ENCODE measurements at regions not wholly inside any gene's neighbourhood (a gene's known extent, or its start where the extent isn't known, plus 50 kb on each side); places are given as distances from the start of the nearest gene placed in this dataset.
"Not testable (repeated sequence)": the region's sequence is repeated elsewhere in the genome, so short reads cannot be mapped to it uniquely, and the experiment has no call there.

DNA sequence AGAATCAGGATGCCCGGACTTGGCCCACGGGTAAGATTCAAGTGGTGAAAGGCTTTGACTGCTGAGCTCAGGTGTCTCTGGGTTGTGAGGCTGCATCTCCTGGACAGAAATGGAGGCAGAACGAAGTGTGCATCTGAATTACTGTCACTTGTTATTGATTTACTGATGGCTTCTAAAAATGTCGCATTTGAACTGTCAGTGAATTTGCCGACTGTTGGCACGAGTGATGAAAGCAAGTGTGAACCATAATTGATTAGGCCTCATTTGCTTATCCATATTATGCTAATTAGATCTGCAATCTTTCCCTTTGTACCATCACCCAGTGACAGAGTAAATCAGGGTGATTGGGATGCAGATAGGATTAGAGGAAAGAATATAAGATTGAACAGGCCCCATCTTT, 252.4 kb downstream of the NUF2 start:
- no peak for DNase-seq (ENCODE audit: low read depth)

DNA sequence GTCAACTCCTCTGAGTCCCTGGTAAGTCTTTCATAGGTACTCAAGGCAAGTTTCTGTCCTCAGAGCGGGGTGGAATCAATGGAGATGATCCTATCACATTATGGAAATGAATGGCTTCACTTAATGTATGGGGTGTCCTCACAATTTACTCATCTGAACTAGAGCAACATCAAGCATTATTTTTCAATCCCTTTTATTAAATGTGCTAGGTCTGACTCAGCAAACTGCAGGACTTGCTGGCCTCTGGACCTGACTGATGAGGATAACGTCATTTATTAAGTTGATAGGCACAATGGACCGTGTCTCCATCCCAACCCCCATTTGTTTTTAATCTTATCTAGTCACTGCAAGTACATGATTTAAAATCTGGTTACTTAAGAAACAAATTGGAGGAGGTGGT, 259.2 kb downstream of the NUF2 start:
- DNase-seq (ENCODE audit: low read depth): no peak

DNA sequence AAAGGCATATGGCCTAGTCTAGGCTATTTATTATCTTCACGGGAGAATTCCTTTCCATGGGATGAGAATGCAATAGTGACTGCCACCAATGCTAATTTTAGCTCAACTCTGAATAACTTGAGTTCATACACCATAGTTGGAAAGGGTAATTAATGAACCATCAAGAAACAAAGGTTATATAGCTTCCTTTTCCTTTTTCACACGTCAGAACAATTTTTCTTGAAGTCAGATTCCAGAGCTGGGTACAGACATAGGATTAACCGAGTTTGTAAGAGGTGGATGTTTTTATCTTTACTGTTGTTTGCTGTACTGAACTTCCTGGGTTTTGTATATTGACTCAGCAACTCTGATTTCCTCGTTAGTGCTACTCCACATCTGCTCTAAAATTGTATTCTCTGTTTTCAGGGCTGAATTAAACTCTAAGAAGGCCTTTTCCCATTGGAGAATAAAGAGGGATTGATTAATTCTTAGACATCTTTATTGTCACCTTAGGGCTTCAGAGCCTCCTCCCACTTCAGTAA, 262.0 kb downstream of the NUF2 start:
- no peak for DNase-seq (ENCODE audit: low read depth)

GRCh38 chr1:163585796-163586195, 264.0 kb downstream of the NUF2 start:
- DNase-seq (ENCODE audit: low read depth): no peak

DNA sequence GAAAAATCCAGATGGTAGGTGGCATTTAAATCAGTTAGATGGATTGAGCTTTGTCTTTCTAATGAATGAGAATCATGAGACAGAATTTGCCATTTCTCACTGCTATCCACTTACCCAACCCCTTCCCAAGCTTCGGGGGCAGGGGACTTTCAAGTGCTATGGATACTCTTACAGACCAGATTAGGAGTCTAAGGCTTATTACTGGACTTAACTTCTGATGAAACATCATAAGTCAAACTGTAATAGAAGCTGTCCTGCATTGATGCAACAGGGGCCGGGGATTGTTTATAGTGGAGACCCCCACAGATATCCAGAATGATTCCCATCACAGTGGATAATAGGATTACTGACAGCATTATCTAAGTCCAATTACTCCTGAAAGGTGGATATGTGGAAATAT, 267.0 kb downstream of the NUF2 start:
- no peak for DNase-seq (ENCODE audit: low read depth)

DNA sequence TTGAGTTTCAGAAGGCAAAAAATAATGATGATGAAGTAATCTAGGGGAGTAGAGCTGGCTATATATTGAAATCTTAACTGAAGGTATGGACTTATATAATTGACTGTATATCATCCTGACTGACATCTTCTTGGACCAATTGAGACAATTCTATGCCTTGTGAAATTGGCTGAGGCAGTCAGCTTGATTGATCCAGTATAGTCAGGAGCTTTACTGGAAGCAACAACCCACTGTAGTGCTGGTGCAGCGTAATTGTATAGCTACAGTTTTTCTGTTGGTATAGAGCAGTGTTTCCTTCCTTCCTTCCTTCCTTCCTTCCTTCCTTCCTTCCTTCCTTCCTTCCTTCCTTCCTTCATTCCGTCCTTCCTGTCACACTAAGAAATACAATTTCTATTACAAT, 268.0 kb downstream of the NUF2 start:
- DNase-seq (ENCODE audit: low read depth): no peak

- DNase-seq (ENCODE audit: low read depth): not testable (repeated sequence)
Observed at GRCh38 chr1:163591131-163591530, 269.4 kb downstream of the NUF2 start.

- not testable (repeated sequence) for DNase-seq (ENCODE audit: low read depth)
Observed at GRCh38 chr1:163592623-163593022, 270.9 kb downstream of the NUF2 start.

- DNase-seq (ENCODE audit: low read depth): not testable (repeated sequence)
Observed at GRCh38 chr1:163596106-163596505, 274.4 kb downstream of the NUF2 start.

GRCh38 chr1:163596541-163597258, 274.9 kb downstream of the NUF2 start:
- DNase-seq (ENCODE audit: low read depth): no peak

DNA sequence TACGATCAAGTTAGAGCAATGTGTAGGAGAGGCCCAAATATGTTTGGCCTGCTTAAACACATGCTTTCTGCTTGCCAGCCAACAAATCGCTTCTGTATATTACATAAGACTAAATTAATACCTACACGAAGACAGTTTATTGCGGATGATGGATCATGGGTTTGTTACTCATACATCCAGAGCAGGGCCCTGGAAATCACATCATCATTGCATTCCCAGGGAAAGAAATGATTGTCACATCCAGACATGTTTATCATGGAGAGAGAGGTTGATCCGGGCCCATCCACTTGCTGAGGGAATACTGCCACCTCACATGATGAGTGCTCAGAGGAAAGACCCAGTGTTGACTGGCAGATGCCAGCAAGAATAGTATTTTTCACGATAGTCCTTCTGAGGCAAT, 282.6 kb downstream of the NUF2 start:
- DNase-seq (ENCODE audit: low read depth): no peak

DNA sequence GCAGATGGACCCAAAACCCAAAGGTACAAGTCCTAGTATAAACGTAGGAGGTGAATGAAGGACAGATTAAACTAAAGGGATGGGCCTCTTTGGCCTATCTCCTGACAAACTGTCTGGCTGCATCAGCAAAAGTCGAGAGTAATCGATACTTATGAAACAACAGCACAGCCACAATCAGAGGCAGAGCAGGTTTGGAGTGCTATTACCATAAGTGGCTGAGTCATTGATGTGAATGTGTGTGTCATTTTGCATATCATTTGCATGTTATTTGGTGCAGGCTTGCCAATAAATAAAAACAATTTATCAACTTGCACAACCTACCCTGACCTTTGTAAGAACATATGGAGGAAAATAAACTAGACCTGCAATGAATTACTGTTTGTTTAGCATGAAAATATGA, 283.1 kb downstream of the NUF2 start:
- DNase-seq (ENCODE audit: low read depth): no peak

DNA sequence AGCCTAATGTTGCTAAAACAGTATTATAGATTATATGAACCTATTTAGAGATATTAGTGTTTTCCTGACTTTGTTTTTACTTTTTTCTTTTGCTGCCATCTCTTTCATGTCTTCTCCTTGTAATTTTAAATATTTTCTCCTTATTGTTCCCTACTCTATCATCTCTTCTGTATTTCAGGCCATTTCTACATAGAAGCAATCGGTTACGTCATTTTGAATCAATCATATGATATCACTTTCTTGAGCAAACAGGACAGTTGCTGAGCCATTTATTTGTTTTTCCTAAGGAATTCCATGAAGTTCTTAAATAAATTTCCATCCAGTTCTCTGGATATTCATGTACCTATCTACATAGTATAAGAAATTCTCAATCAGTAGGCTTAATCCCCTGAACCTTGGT, 287.2 kb downstream of the NUF2 start:
- no peak for DNase-seq (ENCODE audit: low read depth)

DNA sequence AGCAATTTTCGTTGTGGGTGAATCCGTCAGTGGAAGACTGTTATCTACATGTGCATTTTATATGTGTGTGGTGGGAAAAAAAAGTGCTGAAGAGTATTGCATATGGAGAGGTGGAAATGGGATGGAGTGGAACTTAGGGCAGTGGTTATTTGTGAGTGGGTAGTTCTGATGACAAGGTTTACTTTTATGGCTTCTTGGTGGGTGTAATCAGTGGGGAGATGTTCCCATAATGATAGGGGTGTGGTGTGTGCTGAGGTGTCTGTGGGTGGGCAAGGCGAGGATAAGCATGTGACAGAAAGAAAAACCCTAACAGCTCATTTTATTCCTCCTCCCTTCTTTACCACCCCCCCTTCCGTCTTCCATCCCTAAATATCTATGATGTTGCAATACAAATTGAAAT, 288.1 kb downstream of the NUF2 start:
- DNase-seq (ENCODE audit: low read depth): no peak

- no peak for DNase-seq (ENCODE audit: low read depth)
Observed at GRCh38 chr1:163610486-163610885, 288.7 kb downstream of the NUF2 start.

DNA sequence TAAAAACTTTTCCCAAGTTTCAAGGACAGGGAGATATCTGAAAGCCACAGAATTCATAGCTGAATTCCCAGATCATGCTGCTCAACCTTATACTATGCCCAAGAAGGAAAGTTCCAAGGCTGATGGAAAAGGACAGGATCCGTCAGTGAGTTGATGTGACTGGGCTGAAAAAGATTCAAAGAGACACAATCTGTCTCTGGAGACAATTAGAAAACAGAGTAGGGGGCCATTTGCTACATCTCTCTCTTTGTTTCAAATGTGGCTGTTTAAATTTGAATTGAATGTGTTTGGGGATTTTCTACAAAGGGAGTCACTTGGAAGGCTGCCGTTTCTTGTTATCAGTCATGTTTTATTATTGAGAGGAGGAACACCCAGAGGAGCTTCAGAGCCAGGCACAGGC, 292.6 kb downstream of the NUF2 start:
- DNase-seq (ENCODE audit: low read depth): no peak

- DNase-seq (ENCODE audit: low read depth): no peak
Observed at GRCh38 chr1:163628034-163628773, 306.4 kb downstream of the NUF2 start.

GRCh38 chr1:163632269-163632668, 310.5 kb downstream of the NUF2 start:
- no peak for DNase-seq (ENCODE audit: low read depth)

GRCh38 chr1:163633366-163633765, 311.6 kb downstream of the NUF2 start:
- no peak for DNase-seq (ENCODE audit: low read depth)

DNA sequence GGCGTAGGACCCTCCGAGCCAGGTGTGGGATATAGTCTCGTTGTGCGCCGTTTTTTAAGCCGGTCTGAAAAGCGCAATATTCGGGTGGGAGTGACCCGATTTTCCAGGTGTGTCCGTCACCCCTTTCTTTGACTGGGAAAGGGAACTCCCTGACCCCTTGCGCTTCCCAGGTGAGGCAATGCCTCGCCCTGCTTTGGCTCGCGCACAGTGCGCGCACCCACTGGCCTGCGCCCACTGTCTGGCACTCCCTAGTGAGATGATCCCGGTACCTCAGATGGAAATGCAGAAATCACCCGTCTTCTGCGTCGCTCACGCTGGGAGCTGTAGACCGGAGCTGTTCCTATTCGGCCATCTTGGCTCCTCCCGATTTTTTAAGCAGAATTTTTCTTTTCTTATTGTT, 323.9 kb downstream of the NUF2 start:
- DNase-seq (ENCODE audit: low read depth): not testable (repeated sequence)

DNA sequence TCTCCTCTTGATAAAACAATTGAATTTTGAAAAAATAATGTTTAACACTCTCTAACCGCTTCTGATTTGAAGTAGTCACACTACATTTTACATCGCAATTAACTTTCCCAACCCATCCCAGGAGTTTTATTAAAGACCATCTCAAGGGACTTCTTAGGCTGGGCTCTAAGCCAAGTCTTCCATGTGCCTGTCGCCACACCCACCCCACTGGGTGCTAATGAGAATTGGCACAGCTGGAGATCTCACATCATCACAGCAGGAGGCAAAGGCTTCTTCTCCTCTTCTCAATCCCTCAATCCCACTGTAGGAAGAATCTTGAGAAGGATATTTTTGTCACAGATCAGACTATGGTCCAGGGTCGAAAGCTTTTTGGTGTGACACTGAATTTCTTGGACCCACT, 328.9 kb downstream of the NUF2 start:
- no peak for DNase-seq (ENCODE audit: low read depth)

DNA sequence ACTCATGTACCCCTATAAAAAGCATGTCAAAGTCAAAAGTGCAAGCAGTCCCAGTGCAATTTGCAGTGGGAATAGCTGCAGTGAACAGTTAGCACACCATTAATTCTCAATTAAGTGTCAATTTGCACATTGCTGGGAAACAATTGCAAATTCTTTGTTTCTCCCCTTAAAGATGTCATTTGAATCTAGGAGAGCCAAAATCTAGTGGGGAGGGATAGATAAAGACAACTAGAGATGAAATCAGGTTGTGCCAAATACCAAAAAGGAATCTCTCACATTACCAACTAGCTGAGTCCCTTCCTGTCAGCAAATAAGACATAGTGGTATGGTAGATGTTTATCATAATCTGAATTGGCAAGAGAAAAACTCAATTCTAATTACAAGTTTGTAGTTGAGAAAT, 330.7 kb downstream of the NUF2 start:
- DNase-seq (ENCODE audit: low read depth): no peak

- DNase-seq (ENCODE audit: low read depth): no peak
Observed at GRCh38 chr1:163655565-163655964, 333.8 kb downstream of the NUF2 start.
